Limb (tissue), 2 donors: ENCODE measurements at regions not wholly inside any gene's neighbourhood (a gene's known extent, or its start where the extent isn't known, plus 50 kb on each side); places are given as distances from the start of the nearest gene placed in this dataset.

Source experiments
- DNase-seq, 2 donors: peaks; one replicate each; pipeline ENCODE4 v3.0.0-alpha.2; 2016; ENCODE audit errors: extremely low spot score in 2 of 2

DNA sequence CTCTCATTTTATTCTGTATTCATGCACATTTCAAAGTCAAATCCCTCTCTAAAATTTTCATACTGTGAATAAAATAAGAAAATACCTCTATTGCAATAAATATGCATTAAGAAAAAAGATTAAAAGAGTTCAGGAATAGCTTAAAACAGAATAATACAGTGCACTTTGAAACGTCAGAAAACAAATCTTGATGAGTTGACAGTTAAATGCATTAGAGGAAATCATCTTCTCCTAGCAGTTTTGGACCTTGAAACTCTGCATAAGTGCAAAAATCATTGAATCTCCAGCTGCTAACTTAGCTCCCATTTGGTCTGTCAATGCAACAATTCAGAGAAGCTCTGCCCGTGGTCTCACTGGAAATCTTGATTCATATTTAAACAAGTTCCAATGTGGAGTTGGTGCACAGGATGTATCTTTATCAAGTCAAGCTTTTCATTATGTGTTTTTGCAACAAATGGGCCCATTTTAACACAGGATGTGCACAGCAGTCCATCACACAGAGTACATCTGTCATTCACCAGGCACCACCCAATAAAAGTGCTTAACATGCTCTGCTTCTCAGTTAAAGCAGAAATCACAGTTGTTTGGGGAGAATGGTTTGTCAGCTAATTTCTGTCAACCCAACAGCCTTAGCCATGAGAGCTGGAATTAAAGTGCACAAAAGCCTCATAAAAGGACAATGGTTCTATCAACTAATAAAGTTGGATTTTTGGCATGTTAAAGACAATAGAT, 98.8 kb upstream of the ARRDC4 start:
- no peak for DNase-seq

DNA sequence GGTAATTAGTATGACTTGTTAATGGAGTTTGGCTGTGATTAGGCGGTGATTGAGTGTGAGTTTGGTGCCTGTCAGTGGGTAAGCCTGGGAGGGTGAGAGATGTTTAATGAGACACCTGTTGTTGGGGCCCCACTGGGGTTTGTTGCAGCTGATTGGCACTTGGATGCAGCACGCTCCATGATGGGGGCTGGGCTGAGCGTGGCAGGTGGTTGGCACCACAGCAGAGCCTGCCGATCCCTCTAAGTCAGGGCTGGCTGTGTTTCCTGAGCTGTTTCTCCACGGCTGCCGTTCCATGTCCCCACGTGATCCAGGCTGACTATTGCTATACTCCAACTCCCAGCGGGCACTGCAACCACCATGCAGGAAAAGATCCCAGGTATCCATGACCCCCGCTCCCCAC, 93.5 kb upstream of the ARRDC4 start:
- peak; percentile 14 to 40 for DNase-seq

DNA sequence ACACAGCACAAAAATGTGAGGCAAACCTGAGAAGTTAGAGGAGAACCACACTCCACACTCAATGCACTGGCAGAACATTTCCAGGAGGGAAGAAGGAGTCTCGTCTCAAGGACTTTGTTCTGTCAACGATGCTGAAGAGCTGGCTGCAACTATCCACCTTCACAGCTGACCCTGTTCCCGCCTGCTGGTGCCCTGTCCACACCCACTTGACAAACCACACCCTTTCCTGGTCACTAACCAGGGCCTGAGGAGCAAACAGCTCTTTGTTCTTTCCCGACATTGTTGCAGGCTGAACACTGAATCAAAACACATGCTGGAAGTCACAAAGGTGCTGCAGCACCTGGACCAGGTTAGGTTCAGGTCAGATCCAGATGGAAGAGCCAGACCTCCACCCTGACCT, 92.6 kb upstream of the ARRDC4 start:
- DNase-seq: no peak

DNA sequence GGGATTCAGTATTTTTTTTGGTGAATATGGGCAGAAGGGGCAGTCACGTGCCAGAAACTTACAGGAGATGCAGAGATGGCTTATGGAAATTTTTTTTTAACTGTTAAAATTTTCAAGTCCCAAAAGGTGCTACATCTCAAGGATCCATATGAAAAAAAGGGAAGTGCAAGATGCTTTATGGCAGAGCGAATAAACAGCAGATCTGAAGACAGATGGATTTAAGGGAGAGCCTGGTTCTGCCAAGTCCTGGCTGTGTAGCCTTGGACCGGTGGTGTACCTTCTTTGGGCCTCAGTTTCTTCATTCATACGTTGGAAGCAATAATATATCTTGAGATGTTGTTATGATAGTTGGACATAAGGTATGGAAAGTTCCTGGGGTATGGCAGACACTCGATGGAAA, 91.5 kb upstream of the ARRDC4 start:
- DNase-seq: no peak

DNA sequence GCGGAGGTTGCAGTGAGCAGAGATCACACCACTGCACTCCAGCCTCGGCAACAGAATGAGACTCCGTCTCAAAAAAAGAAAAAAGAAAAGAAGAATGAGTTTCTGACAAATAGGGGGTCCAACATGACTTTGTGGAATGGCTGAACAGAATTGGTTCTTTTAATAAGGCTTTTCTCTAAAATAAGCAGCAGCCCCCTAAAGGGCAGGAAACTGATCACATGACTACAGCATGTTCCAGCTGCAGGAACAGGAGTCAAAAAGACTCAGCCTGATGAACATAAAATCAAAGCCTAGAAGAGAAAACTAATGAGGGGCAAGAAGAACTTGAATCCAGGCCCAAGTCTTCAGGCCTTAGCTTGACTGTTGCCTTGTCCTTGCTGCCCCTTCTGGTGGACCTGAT, 89.7 kb upstream of the ARRDC4 start:
- DNase-seq: no peak

DNA sequence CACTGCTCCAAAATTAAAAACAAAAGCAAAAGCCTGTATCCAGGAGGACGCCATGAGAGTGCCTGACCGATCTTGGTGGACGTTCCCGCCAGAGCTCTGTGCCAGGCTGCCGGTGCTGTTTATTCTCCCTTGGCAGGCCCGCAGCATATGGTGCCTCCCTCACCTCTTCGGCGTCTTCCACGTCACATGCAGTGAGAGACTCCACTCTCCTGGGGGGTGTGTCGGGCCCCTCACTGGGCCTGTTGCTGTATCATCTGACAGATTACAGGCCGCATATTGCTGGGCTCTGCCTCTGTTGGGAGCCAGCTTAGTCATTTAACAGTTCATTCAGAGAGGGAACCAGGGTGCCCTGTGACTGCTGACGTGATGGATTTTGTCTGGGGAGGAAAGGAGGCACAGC, 86.4 kb upstream of the ARRDC4 start:
- no peak for DNase-seq

DNA sequence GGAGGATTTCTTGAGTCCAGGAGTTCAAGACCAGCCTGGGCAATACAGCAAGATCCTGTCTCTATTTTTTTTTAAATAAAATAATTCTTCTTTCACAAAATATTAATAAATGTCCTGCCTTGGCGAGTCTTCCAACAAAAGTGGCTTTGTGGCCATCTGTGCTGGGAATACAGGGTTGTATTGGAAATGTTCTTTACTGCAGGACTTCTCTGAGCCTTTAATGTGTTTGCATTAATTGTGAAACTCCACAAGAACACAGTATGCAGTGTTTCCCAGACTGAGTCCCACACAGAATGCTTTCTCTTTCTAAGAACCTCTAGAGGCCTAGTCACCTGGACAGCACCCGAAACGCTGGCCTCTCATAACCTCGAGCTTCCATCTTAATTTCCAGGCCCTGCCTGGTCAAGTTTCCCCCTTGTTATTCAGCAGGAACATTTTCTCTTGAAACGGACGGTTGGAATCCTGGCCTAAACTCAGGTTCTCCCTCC, 85.4 kb upstream of the ARRDC4 start:
- no peak for DNase-seq

DNA sequence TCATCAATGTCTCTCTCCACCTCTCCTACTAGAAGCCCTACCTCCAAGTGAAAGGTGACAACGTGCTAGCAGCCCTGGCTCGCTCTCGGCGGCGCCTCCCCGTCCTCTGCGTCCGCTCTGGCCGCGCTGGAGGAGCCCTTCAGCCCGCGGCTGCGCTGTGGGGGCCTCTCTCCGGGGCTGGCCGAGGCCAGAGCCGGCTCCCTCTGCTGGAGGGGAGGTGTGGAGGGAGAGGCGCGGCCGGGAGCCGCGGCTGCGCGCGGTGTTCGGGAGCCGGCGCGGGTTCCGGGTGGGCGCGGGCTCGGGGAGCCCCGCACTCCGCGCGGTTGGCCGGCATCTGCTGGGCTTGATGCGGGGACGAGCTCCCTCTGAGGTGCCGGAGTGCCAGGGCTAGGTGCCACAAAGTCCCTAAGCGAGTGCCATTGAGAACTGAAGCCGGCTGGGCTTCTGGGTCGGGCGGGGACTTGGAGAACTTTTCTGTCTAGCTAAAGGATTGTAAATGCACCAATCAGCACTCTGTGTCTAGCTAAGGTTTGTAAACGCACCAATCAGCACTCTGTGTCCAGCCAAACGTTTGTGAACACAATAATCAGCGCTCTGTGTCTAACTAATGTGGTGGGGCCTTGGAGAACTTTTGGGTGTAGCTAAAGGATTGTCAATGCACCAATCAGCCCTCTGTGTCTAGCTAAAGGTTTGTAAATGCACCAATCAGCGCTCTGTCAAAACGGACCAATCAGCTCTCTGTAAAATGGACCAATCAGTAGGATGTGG, 84.8 kb upstream of the ARRDC4 start:
- no peak for DNase-seq

DNA sequence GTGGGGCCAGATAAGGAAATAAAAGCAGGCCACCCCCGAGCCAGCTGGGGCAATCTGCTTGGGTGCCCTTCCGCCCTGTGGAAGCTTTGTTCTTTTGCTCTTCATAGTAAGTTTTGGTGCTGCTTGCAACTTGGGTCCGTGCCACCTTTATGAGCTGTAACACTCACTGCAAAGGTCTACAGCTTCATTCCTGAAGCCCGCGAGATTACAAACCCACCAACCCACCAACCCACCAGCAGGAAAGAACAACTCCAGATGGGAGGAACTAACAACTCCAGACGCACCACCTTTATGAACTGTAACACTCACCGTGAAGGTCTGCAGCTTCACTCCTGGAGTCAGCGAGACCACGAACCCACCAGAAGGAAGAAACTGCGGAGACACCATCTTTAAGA, 84.2 kb upstream of the ARRDC4 start:
- no peak for DNase-seq

DNA sequence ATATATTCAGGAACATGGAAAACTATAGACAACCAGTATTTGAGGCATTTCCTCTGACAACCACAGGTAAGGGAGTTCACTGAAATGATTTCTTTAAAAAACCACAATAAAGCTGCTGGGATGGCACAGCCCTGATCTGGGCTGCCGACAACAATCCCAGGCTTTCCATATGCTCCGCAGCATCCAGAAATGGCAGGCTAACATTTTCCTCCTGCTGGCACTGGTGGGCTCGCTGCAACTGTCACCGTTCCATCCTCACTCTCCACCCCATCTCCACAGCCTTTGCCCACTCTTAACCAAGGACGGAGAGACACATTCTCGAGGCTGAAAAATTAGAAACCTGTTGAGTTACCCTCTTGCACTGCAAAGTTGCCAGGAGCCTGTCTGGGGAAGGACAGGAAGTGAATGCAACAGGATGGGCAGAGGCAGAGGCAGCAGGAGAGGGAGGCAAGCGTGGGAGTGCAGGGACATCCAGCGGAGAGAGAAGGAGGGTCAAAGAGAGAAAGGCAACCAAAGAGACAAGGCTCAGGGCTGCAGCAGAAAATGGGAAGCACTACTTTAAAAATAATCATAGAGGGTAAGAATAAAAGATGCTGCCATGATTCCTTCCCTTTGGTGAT, 79.0 kb upstream of the ARRDC4 start:
- DNase-seq: no peak

DNA sequence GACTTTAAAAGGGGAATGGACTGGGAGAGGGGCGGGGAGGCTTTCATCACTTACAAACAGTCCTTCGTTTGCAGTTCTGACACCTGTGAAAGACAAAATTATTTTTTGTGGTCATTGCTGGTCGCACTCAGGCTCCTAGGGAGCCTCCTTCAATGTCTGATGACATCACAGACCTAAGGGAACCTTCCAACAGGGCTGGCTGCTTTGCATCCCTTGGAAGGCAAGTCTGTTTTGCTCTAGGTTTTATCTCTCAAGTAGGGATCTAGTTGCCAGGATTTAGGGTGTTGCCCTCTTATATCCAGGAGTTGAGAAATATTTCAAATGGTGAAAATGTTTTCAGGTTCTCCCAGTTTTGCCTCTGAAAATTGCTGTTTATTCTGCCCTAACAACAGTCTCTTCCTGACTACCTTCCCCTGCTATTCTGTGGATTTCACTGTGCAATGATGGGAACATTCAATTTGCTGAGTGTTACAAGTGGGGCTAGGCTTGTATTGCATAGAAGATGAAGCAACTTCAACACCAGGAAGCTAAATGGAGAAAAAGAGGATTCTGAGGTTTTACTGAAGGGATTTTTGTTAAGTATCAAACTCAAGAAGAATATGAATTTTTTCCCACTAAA, 75.9 kb upstream of the ARRDC4 start:
- no peak for DNase-seq

DNA sequence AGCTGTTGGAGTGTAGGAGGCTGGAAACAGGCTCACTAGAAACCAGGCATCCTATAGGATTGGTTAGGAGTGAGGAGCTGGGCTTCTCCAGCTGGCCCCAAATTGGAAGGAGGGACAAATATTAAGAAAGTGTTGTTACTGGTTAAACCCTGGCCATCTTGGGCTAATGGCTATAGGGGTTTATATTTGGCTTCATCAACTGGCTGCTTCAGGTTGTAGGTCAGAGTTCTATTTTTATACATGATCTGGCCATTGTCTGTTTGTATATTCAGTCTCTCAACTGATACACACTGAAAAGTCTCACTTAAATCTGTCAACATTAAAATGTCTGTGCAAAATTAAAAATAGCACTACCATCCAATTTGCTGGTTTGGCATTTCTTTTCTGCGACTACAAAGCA, 70.2 kb upstream of the ARRDC4 start:
- no peak for DNase-seq

DNA sequence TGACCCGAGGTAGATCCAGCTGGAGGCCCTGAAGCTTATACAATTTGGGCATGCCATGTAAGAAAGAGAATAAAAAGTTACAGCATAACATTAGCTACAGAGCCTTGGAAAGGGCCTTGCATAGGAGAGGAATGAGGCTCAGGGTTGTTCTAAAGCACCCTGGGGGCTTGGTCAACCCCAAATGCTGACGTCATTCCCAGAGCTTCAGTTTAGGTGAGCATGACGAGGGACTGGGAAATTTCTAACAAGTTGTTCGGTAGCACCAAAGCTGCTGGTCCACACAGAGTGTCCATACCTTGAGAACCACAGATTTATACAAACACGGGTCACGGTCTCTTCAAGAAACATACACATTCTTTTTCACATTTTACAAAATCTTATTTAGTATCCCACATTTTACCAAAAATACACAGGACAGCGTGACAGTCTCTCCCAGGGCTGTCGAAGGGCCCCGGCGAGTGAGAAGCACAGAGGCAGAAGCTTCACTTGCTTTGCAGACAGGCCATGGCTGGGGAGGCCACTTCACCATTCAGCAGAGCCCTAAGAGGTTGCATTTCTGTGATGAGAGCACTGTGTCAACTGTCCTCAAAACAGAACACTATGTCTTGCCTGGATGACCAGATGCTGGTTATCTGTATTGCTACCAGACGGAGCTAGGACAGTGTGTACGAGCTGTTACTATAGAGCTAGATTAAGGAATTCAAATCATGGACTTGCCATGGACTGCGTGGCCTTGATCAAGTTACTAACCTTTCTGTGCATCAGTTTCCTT, 68.2 kb upstream of the ARRDC4 start:
- DNase-seq: no peak

DNA sequence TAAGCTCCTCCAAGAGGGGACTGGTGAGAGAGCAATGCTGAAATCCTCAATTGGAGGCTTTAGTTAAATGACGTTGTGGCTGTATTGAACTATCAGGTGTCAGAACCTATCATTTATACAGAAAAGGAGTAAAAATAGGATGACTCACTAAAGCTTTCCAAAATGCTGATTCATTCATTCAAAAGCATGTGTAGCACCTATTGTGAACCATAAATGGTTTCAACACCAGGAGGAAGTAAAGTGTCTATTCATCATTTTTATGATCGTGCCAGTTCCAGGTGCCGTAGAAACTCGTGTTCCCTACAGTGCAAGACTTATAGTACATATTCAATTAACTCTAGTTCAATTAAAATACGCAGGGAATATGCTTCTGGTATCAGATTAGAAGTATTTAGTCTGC, 66.5 kb upstream of the ARRDC4 start:
- no peak for DNase-seq

DNA sequence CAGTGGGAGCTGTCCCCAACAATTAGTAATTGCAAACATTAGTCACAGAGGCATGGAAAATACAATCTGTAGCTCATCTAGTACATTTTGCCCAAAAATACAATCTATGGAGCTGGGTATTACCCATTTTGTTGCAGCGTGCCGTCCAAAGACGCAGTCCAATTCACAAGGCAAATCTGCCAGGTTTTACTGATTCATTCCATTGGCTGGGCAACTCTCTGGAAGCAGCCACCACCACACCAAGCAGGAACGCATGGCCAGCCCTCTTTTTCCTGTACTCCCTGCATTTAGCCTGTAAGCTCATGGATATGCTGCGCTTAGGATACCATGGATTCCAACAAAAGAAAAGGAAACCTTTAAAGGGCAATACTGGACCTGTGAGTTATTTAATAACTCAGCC, 60.5 kb upstream of the ARRDC4 start:
- DNase-seq: no peak

DNA sequence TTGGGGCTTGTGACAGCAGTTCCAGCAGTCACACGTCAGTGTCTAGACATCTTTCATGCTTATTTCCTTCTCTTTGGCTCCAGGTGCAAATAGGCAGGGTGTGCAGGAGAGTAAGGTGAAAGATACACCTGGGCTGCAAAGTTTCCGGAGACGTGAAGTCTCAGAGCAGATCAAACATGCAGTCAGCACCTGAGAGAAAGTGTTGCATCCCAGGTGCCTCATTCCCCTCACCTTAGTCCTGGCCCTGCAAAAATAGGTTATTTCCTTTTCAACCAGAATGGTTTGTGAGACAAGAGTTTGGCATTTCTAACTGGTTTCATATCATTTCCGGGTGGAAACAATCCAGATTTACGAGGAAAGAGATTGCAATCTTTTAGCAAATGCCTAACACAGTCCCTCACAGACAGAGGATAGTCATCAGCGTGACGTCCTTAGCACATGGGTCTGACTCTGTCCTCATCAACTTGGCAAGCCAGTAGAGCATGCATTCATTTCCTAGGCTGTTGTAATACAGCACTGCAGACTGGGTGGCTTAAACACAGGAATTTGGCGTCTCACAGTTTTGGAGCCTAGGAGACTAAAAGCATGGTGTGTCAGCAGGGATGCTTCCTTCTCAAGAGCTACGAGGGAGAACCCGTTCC, 58.2 kb upstream of the ARRDC4 start:
- DNase-seq: no peak

DNA sequence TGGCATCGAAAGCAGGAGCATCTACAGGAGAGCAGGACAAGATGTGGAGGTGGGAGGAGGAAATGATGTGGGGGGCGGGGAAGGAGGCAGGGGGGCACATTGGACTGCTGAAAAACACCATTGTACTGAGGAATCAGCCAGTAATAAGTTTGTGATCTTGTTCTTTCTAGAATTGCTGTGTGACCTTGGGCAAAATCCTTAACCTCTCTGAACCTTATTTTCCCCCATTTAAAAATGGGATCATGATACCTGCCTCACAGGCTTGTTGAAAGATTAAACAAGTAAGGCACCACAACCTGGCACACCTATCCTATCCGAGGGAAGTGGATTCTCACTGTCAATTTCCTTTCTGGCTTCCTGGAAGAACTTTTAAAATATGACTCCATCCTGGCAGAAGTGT, 56.9 kb upstream of the ARRDC4 start:
- DNase-seq: no peak

DNA sequence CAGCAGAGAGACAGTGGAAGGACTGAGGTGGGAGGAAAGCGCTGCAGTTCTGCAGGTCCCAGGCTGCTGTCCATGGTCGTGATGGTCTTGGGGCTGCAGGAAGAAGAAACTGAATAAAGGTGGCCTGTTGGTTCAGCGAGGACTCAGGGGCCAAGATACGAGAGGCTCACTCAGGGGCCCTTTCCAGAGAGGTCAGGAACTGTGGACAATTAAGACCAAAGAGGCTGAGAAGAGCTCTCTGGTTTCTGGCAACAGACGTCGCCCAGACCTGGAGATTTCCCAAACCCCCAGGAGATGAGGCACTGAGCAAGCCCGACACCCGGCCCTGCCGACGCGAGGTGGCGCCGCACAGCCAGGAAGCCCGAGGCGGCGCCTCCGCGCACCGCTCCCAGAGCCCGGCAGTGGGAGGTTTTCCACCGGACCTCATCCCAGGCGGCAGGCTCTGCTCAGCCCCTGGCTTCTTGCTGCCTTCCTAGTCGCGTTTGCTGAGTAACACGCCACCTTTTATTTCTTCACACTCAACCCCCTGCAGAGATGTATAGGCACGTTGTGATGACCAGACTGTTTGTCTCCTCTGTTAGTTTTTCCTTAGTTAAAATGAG, 56.4 kb upstream of the ARRDC4 start:
- DNase-seq: peak; percentile 55 to 85

DNA sequence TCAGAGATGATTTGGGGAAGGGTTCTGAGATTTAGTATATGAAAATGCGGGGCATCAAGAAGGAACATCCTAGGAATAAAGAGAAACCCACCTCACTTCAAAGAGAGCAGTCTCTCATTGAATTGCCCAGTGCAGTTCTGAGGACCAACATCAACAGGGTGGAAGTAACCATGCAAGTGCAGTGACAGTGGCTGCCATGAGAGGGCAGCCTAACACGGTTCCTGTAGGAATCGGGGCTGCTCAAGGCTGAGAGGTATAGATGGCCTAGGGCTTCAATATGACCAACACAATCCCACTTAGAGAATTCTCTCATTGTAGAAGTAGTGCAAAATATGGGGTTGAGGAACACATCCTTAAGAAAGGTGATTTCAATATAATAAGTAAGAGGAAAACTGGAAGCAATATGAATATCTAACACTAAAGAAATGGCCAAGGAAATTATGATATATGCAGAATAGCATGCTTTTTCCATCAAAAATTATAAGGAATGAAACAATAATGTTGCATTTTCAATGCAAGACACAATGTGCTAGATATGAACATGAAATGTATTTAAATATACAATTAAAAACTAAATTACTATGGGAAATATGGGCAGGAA, 51.1 kb upstream of the ARRDC4 start:
- DNase-seq: peak; percentile 51 to 79
